Activated CD4-positive, alpha-beta T cell treated with anti-CD3 and anti-CD28 coated beads, Interleukin-2, amount 50 U/mL, for 16 hours (primary cell): ENCODE measurements at regions not wholly inside any gene's neighbourhood (a gene's known extent, or its start where the extent isn't known, plus 50 kb on each side); places are given as distances from the start of the nearest gene placed in this dataset.
"Not testable (repeated sequence)": the region's sequence is repeated elsewhere in the genome, so short reads cannot be mapped to it uniquely, and the experiment has no call there.

Experiments used
- DNase-seq: peaks from one replicate; pipeline ENCODE4 v3.0.0-alpha.2; 2020

DNA sequence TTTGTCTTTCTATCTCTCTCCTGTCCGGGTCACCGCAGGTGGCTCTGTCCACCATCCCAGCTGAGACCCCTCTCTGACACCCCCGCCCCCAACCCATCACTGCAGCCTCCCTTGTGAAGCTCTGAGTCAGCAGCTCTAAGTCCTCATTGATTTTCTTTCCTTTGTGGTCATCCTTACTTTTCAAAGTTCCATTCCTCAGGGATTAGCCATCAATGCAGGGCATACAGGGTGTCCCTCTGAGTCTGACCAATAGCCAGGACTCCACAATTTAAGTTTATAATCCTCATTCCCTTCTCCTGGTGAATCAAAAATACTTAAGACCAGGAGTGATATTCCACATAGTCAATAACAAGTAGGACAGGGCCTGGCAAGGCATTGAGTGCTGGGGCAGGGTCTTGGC lies 333.3 kb upstream of the CNR1 start:
- no peak for DNase-seq

DNA sequence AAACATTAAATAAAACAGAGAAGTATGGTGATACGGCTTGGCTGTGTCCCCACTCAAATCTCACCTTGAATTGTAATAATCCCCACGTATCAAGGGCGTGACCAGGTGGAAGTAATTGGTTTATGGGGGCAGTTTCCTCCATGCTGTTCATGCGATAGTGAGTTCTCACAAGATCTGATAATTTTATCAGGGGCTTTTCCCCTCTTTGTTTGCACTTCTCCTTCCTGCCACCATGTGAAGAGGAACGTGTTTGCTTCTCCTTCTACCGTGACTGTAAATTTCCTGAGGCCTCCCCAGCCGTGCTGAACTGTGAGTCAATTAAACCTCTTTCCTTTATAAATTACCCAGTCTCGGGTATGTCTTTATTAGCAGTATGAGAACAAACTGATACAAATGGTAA lies 331.3 kb upstream of the CNR1 start:
- not testable (repeated sequence) for DNase-seq

DNA sequence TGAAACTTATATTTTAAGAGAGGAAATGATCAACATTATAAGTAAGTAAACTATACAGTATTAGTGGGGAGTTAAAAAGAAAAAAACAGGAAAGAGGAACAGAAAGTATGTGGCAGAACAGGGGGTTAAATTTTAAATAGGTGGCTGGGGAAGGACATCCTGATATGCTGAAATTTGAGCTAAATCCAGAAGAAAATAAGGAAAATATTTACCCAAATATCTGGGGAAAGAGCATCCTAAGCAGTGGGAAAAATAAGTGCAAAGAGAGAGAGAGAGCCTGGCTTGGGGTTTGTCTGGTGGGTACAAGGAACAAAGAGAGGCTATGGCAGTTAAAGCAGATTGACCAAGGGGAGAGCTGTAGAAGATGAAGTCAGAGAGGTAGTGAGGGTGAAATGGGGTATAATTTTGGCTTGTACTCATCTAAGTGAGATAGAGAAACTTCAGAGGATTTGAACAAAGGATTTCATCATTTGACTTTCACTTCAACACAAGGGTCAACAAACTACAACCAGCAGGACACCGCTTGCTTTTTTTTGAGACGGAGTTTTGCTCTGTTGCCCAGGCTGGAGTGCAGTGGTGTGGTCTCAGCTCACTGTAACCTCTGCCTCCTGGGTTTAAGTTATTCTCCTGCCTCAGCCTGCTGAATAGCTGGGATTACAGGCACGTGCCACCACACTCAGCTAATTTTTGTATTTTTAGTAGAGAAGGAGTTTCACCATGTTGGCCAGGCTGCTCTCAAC lies 328.4 kb upstream of the CNR1 start:
- DNase-seq: no peak

DNA sequence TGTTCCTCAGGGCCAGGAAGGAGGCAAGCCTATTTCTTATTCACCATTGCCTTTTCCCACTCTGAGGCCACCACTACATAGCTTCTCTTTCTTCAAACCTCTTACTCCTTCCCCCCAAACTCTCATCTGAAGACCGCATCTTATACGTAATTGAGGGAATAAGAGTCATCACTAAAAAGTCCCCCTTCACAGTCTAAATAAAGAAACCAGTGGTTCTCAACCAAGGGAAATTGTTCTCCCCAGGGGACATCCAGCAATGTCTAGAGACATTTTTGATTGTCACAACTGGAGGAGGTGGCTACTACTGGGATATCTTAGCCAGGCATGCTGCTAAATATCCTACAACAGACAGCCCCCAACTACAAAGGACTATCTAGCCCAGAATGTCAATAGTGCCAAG lies 327.6 kb upstream of the CNR1 start:
- DNase-seq: no peak

DNA sequence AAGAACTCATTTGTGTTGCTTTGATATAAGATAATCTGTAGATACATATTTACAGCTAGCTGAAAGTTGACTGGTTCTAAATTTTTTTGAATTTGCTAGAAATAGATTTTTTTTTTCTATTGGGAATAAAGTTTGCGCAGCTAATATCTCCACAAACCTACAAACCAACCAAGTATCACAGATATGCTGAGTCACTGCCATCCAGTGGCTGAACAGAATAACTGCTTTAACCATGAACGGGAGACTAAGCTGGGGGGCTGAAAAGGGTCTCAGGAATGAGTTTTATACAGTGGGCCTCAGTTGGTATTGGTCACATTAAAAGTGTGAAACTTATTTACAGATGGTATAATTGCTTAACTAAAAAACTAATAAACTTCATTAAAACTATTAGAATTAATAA lies 326.7 kb upstream of the CNR1 start:
- no peak for DNase-seq

DNA sequence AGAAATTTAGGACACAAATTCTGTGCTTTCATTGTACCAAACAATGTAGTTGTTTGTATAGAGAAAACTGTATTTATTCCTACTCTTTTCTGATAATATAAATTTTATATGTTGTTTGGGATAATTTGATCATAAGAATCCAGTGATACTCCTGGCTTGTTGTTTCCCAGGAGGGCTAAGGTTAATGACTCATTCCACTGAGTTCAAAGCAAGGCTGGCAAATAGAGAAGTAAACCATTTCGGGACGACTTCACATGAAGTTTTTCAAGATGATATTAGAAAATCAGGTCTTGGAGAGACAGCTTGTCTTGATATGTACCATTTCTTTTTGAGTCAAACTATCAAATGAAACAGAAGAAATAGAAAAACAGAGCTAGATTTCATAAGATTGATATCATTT lies 326.1 kb upstream of the CNR1 start:
- no peak for DNase-seq

DNA sequence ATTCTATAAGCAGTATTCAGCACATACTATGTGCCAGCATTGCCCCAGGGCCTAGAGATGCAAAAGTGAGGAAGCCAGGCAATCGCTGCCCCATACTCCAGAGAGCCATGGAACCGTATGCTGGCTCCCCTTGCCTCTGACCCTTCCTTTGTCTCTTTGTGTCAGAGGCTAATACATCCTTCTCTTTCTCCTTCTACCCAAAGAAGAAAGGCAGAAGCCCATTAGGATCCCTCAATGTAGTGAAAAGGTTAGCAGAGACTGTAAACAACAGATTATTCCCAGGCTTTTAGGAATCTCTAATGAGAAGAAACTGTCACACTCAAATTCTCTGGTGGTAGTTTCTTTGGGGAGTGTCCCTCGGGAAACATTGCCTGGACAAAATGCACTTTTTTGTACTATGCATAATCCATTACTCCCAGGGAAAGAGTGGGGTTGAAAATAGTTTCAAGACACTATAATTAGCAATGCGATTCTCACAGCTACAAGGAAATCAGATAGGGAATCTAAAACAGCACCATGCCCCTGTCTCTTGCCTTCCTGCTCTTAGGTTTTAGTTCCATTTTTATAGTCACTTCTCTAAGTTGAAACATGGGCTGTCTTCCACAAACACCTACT lies 325.2 kb upstream of the CNR1 start:
- no peak for DNase-seq

DNA sequence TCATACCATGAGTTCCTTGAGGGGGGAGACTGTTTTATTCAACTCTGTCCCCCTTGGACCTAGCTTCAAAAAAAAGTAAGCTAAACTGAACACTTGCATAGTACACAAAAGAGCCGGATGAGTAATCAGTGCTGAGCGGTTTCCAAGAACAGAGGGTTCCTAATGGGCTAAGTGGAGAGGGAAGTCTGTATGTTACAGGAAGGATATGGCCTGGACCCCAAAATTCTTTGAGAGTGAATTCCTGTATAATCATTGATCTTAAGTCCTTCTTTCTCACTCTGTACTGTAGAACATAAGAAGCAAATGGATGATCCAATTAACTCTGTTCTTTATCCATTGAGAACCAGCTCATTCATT lies 324.7 kb upstream of the CNR1 start:
- DNase-seq: no peak

DNA sequence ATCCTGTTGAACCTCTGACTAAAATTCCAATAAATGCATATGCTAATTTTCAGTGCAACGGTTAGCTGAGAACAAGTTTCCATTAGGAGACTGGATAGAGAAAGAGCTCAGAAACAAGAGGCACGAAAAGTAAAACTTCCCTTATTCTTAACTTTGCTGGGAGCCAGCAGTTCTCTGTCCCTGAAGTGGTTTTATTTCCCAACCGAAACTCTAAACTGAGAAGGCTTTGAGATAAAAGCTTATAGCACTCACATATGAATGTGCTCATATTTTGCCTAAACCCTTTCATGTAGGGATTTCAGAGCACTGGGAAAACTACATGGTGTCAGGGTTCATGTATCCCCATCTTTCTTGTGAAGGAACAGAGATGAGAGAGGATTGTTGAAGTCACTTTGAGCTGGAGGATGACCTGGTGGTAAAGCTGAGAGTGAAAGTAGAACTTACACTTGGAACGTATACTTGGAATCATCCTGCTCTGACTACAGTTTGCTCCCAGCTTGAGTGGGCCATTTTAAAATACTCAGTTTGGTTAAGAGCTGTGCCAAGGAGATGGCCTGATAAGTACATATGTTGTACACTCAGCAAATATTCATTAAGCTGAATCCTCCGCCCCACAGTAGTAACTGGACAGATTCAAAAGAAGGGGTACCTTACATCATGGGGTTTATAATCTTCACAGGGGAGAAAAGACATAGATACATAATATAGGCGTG lies 324.2 kb upstream of the CNR1 start:
- no peak for DNase-seq

DNA sequence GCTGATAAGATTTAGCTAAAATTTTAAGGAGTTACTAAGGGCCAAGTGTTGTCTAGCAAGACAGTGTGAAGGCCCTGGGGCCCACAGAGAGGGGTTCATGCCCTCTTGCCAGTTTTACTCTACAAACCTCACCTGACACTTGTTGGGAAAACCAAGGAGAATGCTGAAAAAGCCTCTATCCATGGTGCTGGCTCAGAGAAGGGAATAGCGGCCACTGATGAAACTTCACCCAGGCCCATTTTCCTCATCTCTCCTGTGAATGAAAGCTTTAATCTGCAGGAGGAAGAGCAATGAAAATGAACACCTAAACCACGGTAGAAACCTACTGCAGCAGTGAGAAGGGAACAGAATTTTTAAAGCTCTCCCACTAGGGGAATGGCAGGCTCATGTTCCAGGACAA lies 317.3 kb upstream of the CNR1 start:
- no peak for DNase-seq

DNA sequence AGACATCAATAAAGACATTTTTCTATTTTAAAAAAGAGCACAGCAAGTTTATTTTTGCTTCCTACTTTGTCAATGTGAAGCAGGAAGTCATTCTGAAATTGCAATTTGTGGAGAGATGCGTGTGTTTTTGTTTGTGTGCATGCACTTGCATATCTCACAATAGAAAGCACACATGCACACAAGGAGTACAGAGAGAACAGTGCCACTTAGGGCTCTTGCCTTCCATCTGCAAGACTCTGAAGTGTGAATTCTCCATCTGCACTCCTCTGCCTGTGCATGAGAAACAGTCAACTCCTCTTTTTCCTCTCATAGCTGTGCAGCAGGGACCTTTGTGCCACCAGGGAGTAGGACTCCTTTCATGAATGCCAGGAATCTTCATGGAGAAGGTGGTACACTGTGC lies 316.3 kb upstream of the CNR1 start:
- no peak for DNase-seq

DNA sequence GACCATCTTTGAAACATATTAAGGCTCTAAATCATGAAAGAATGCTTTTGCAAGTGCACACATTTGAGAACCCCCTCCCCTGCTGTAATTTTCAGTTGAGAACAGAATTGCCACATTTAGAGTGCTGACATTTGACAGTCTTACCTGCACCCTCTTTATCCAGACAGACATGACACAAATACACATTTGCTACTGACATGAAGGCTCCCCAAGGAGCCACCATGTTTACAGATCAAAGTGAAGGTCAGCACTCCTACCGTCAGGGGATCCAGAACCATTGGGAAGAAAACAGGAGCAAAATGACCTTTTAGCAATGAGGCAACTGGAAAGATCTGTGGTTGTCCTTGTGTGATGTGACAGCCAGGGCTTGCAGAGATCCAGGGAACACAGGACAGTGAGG lies 315.4 kb upstream of the CNR1 start:
- DNase-seq: no peak

DNA sequence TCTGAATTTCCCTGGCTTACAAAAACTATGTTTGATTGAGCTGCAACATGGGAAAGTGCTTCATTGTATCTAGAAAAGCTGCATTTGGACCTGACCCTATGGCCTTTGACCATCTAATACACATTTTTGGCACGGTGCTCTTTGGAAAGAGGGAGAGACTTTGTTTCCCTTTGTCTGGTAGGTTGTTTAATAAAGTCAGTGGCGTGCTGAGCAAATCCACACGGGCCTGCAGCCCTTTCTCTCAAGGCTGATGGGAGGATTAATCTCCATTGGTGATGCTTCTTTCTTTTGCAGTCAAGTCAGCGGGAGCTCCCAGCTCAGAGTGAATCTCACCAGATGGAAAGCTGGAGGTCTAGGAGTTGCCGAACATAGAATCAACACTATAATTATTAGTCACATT lies 314.7 kb upstream of the CNR1 start:
- no peak for DNase-seq

DNA sequence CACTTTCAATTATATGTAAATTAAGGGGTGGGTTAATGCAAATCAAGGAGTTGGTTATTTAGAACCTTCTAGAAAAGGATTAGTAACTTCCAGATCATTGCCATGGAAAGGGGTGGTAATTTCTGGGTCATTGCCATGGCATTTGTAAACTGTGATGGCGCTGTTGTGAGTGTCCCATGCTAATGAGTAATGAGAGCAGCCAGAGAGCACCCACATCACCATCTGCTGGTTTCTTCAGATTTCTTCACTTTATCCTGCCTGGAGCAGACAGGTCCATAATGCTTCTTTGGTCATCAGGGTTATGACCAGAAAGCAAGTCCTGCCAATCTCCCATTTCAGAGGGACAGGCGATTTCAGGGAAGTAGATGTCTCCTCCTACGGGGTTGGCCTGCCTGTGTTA lies 311.3 kb upstream of the CNR1 start:
- DNase-seq: no peak

DNA sequence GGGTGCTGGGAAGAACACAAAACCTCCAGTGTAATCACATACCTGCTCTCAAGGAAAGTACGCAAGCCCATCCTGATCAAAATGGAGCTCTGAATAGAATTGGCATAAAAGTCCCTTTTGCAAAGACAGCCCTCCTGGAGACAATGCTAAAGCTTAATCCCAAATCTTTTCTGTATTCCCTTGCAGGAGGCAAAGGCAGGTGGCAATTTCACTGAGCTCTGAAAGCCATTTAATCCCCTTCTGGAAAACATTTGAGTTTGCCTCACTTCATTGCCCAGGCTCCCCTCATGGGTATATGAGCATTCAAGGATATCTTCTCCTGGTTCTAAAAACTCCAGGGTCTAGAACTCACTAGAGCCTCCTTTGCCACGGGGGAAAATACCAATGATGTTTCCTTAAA lies 310.2 kb upstream of the CNR1 start:
- no peak for DNase-seq

DNA sequence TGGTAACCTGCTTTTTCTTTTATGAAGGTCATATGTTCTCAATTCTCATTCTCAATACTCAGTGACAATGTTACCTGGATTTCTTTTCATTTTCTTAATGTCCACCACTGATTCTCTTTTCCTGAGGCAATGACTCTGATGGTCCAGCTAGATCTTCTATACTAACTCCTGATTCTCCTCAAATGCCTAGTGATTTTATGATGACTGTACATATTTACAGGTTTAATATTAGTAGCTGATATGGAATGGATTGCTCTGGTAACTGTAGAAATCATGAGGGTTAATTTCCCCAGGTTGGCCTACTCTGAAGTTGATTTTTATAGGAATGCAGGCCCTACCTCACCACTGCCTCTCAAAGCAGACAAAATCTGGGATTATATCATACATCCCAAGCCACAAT lies 308.6 kb upstream of the CNR1 start:
- no peak for DNase-seq

DNA sequence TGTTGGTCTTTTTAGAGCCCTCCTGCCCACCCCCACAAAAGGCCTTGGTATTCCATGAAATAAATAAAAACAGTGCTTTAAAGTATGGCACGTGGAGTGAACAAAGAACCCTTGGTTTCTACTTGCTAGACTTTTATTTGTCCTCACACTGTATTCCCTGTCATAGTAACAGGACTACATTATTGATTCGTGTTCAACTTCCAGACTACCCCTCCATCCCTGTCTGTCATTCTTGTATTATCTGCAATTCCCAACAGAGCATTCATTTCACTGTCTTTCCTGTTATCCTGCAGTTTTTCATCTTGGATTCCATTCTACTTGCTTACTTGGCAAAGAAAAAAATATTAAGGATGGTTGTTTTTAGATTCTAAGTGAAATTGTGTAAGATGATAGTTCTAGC lies 307.4 kb upstream of the CNR1 start:
- no peak for DNase-seq

DNA sequence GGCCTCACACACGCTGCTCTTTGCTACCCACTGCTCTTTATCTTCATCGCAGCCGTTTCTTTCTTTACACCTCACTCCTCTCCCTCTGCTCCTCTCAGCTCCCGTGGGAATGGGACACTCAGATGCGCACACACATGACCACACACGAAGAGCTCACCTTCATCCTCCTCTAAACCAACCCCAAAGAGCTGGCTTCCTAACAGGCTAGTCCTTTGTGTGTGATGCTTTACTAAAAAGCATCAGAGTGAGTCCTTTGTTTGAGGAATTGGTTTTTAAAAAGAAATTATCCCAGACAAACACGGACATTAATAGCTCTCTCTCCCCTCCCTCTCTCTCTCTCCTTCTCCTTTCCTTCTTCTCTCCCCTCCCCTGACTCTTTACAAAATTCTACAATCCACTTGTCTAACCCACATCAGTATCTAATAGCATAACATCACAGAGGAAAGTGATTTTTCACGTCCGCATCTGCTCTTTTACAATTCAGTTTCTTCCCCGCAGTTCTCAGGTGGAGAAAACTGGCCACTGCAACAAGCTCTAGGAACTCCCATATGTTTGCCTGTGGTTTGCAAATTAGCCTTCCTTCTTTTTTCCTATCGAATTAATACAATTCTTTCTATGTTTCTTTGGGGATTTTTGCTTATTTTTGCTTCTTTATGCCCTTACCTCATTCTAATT lies 306.8 kb upstream of the CNR1 start:
- DNase-seq: no peak

DNA sequence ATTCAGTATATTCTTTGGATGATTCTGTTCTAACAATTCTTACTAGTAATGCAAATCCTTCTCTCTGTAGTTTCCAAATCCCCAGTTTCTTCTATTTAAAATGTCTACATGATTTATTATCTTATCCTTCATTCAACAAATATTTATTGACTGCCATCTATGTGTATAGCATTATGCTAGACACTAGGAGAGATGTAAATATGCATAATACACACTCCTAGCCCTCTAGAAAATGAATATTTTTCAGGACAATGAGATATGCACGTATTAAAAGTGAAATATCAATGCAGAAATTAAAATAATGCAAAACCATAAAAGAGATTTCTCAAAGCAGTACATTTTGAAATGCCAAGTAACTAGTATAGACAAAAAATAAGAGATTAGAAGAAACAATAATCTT lies 293.5 kb upstream of the CNR1 start:
- DNase-seq: no peak

DNA sequence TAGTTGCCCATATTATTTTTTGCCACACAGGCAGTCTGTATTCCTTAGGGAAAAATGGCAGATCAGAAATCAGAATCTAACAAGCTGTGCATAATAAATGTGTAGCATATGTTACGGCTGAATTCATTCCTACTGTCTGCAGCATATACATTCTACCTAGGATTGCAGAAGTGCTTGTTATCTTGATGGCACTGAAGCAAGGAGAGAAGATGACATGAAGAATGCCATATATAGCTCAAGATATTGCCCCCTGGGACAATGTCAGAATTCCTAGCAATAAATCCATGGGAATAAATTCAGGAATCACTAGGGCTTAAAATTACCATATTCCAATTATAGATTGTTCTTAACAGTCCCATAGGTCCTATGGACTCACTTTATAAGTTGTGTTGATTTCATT lies 293.0 kb upstream of the CNR1 start:
- DNase-seq: no peak

DNA sequence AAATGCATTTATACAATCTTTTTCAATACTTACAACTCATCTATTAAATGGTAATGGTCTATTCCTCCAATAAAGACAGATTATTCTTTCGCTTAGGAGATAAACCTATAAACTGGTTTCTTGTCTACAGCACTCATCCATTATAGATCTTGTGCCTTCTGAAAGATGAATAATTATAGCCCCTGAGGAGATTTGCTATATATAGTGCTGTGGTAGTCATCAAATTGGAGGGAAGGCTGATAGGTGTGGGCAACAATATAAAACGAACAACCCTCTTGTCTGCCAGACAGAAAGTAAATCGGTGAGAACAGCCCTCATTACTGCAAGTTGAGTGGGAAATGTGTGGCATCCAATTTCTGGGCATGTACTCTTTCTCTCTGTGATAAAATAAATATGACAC lies 292.5 kb upstream of the CNR1 start:
- no peak for DNase-seq

DNA sequence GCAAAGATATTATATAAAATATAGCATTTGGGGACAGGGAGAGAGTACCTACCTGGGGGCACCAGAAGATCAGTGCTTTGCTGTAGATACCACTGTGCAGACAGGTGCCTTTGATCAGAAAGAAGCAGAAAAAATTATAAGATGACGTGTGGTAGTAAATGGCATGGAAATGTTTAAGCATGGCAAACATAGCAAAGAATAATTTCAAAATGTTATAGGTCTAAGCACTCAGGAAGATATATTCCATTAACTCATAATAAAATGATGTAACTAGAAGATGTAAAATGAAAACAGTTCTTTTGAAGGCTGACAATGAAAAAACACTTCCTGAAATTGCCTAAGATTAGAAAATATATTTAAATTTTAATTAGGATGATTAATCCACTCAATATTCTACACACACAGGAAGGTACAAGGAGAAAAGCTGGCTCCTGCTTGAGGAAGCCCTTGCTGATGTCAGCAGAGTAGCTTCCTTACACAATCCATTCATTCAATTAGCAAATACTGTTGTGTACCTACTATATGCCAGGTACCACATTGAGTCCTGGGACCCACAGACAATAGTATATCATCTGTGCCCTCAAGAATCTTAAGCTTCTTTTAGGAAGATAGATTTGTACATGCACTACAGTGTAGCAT lies 290.2 kb upstream of the CNR1 start:
- DNase-seq: no peak

DNA sequence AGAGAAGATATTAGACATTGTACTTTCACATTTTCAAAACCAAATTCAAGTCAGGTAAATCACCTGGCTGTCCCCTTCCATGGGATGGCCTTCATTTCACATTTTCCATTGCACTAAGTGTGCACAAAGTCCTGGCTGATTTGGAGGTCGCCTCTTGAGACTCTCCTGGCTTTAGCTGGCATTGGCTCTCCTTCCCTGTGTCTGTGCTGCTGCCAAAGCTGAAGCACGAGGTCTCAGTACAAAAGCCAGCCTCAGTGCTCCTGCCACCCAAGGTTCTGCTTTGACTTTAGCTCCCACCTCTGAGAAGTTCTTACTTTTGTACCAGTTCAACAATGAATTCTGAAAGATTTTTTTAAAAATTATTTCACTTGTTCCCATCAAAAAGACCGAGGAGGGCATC lies 289.2 kb upstream of the CNR1 start:
- DNase-seq: no peak

DNA sequence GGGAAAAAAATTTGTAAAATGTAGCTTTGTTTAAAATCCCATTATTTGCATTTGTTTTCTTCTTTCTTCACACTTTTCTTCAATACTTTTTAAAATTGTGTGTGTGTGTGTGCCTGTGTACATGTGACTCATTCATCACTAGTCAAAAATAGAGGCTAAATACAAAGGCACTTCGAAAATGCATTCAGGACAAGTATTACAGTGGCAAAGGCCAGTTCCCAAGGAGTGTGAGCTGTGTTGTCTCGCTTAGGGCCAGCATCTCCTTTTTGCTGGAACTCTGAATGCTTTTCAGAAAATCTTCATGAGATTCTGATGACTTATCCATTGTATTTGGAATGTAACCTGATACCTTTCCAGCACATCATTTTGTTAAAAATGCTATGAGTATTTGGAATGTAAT lies 288.5 kb upstream of the CNR1 start:
- DNase-seq: no peak
